DOHH2 (cell line): ENCODE measurements at regions not wholly inside any gene's neighbourhood (a gene's known extent, or its start where the extent isn't known, plus 50 kb on each side); places are given as distances from the start of the nearest gene placed in this dataset.

Experiments used
- CTCF ChIP-seq: fragments of 200-600 bp; sonication (generic); IDR thresholded peaks from one replicate; pipeline ENCODE4 v1.5.1; 2014; ENCODE audit warnings: antibody characterized with exemption, mild to moderate bottlenecking, low read depth, low read length; ENCODE audit not compliant: poor library complexity, severe bottlenecking
- EZH2phosphoT487 ChIP-seq: fragments of 200-600 bp; sonication (generic); IDR thresholded peaks from 2 replicates; pipeline ENCODE4 v1.6.1; 2017; ENCODE audit warnings: borderline replicate concordance, mild to moderate bottlenecking, antibody characterized with exemption, low read length, moderate library complexity, mixed read lengths

- no peak for TF ChIP-seq CTCF
- TF ChIP-seq EZH2phosphoT487 = no peak
These were observed 1390.3 kb upstream of the NUDT12 start for GRCh38 chr5:104952876-104953275.
